ENCODE measurements at regions not wholly inside any gene's neighbourhood (a gene's known extent, or its start where the extent isn't known, plus 50 kb on each side); places are given as distances from the start of the nearest gene placed in this dataset.

- H3K4me1 ChIP-seq (ENCODE audit: control insufficient read depth, insufficient read depth, low read length): no peaks in the 10 kb centered on the region
- no peaks in the 10 kb centered on the region for H3K27me3 ChIP-seq (ENCODE audit: control insufficient read depth, insufficient read depth, low read length, poor library complexity, severe bottlenecking)
- no peaks in the 10 kb centered on the region for H3K36me3 ChIP-seq (ENCODE audit: control insufficient read depth, insufficient read depth, low read length)
- Mint-ChIP-seq H3K36me3 (ENCODE audit: low read depth) (no peaks in the 10 kb centered on the region), H3K27me3 (ENCODE audit: insufficient read depth) (no peaks in the 10 kb centered on the region), H3K9me3 (no peaks in the 10 kb centered on the region), H3K4me3 (no peak overlapping the region), H3K4me1 (peaks cover 8% of the 10 kb centered on the region), H3K27ac (no peak overlapping the region)
- no peak for TF ChIP-seq CTCF (conservative IDR thresholded peaks at IDR 0.05)
- whole genome bisulfite sequencing, 2 experiments (ENCODE audit: insufficient coverage in 1 of 2, insufficient read length in 1 of 2): 90 to 100% methylated on average over 1 of the region's 1 CpG
- DNase-seq: no peak
- no peak overlapping the region for H3K4me3 ChIP-seq (ENCODE audit: low read length)
- H3K9me3 ChIP-seq (ENCODE audit: control insufficient read depth, low read length): no peaks in the 10 kb centered on the region
- H3K27ac ChIP-seq (ENCODE audit: low read depth, low read length): no peak overlapping the region
- H3K9ac ChIP-seq (ENCODE audit: extremely low read depth, low read length, poor library complexity, severe bottlenecking): no peak overlapping the region
Measured at GRCh38 chr2:58732999-58733398, 491.9 kb upstream of the FANCL start.

GRCh38 chr2:58731488-58731869 is 490.4 kb upstream of the FANCL start:
- Mint-ChIP-seq H3K9me3 (no peaks in the 10 kb centered on the region), H3K36me3 (ENCODE audit: low read depth) (no peaks in the 10 kb centered on the region), H3K4me1 (peaks cover 9% of the 10 kb centered on the region), H3K4me3 (no peak overlapping the region), H3K27me3 (ENCODE audit: insufficient read depth) (no peaks in the 10 kb centered on the region), H3K27ac (no peak overlapping the region)
- DNase-seq: no peak
- Histone ChIP-seq H3K9ac (ENCODE audit: extremely low read depth, low read length, poor library complexity, severe bottlenecking) (no peak overlapping the region), H3K4me1 (ENCODE audit: control insufficient read depth, insufficient read depth, low read length) (no peaks in the 10 kb centered on the region), H3K4me3 (ENCODE audit: low read length) (no peak overlapping the region), H3K36me3 (ENCODE audit: control insufficient read depth, insufficient read depth, low read length) (no peaks in the 10 kb centered on the region), H3K9me3 (ENCODE audit: control insufficient read depth, low read length) (no peaks in the 10 kb centered on the region), H3K27ac (ENCODE audit: low read depth, low read length) (no peak overlapping the region), H3K27me3 (ENCODE audit: control insufficient read depth, insufficient read depth, low read length, poor library complexity, severe bottlenecking) (no peaks in the 10 kb centered on the region)
- no CpG with 5 or more reads among the region's 2 CpGs for WGBS, 2 experiments (ENCODE audit: insufficient coverage in 1 of 2, insufficient read length in 1 of 2)
- no peak for TF ChIP-seq CTCF (conservative IDR thresholded peaks at IDR 0.05)

GRCh38 chr2:58730764-58731487 is 489.8 kb upstream of the FANCL start:
- no peaks in the 10 kb centered on the region for H3K27me3 ChIP-seq (ENCODE audit: control insufficient read depth, insufficient read depth, low read length, poor library complexity, severe bottlenecking)
- DNase-seq: no peak
- H3K9me3 ChIP-seq (ENCODE audit: control insufficient read depth, low read length): no peaks in the 10 kb centered on the region
- no peak overlapping the region for H3K9ac ChIP-seq (ENCODE audit: extremely low read depth, low read length, poor library complexity, severe bottlenecking)
- WGBS, 2 experiments (ENCODE audit: insufficient coverage in 1 of 2, insufficient read length in 1 of 2): 90% methylated on average over 4 of the region's 5 CpGs
- Mint-ChIP-seq H3K9me3 (no peaks in the 10 kb centered on the region), H3K4me1 (peaks cover 9% of the 10 kb centered on the region), H3K27ac (no peak overlapping the region), H3K4me3 (no peak overlapping the region), H3K27me3 (ENCODE audit: insufficient read depth) (no peaks in the 10 kb centered on the region), H3K36me3 (ENCODE audit: low read depth) (no peaks in the 10 kb centered on the region)
- H3K4me1 ChIP-seq (ENCODE audit: control insufficient read depth, insufficient read depth, low read length): no peaks in the 10 kb centered on the region
- no peak overlapping the region for H3K4me3 ChIP-seq (ENCODE audit: low read length)
- no peak for TF ChIP-seq CTCF (conservative IDR thresholded peaks at IDR 0.05)
- H3K27ac ChIP-seq (ENCODE audit: low read depth, low read length): no peak overlapping the region
- no peaks in the 10 kb centered on the region for H3K36me3 ChIP-seq (ENCODE audit: control insufficient read depth, insufficient read depth, low read length)

Measured in endodermal cell (in vitro differentiated cells).